Amniotic epithelial cell (primary cell): ENCODE measurements at regions not wholly inside any gene's neighbourhood (a gene's known extent, or its start where the extent isn't known, plus 50 kb on each side); places are given as distances from the start of the nearest gene placed in this dataset.
A peak's percentile ranks its signal among the peaks of the same experiment; 100 is the strongest.

Experiments used
- DNase-seq: peaks from one replicate; pipeline ENCODE4 v3.0.0-alpha.2; 2010; ENCODE audit warnings: low read depth

DNA sequence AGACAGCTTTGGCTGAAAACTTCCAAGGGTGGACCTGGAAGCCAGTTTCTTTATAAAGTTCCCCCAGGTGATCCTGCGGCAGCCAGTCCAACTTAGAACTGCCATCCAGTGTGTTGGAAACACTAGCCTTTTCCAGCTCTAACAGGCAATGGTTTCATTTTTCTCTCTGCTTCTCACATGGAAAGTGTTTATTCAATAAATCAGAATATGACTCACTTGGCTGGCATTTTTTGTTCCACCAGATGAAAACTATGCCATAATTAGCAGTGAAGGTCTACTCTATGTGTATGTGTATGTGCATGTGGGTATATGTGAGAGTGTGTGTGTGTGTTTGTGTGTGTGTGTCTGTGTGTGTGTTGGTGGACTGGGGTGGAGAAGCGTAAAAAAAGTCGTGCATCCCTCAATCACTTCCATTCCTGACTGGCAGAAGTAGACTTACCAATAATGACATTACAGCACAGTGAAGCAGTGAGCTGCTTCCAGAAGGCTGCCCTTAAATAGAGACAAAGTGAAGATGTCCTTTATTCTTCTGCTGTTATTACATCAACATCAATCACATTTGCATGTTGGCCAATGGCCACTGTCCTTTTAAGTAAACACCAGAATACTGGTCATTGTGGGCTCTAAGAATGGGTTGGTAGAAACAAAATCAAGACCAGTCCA, 90.9 kb upstream of the SETBP1 start:
- peak; percentile 78 for DNase-seq

GRCh38 chr18:44590956-44591670, 89.6 kb upstream of the SETBP1 start:
- no peak for DNase-seq

DNA sequence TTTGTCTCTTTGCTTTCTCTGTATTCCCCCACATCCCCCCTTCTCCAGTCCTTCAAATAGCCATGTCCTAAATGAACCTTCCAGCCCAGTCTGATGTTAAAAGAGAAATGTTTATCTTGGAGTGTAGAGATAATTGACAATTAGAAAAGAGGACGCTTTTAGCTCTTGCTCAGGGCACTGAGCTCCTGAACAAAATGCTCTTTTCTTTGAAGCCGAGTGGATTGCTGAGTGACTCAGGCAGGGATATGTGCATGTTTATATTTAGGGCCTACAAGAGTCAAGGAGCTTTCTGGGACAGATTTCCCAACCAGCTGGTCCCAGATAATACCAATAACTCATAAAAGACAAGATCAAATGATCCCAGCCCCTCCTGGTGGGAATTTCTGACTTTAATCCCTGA, 88.0 kb upstream of the SETBP1 start:
- peak; percentile 60 for DNase-seq

DNA sequence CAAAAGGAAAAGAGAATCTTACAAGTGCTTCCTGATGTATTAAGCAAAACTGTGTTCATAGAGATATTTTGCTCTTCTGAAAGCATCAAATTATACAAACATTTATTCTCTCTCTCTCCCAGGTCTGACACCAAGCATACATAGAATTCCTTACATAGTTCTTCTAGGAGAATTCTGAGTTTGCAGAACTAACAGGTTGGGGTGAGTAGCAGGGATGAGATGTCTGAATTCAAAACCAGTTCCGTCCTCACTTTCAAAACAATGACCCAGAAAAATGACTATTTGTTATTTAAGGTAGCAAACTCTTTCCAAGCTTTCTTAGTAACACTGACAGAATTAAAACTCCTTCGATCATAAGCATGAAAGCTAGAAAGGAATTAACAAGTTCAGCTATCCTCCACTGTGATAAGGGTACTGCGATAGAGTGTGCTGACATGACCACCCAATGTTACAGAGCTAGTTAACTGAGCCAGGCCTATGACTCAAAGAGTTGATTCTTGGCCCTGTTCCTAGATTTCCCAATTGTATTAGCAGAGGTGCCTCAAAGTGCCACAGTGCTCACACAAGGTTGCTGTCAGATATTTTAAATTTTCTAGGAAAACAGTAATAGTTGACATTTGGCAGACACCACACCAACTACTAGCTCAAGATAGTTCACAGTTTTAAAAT, 85.8 kb upstream of the SETBP1 start:
- DNase-seq, result peak; percentile 70

DNA sequence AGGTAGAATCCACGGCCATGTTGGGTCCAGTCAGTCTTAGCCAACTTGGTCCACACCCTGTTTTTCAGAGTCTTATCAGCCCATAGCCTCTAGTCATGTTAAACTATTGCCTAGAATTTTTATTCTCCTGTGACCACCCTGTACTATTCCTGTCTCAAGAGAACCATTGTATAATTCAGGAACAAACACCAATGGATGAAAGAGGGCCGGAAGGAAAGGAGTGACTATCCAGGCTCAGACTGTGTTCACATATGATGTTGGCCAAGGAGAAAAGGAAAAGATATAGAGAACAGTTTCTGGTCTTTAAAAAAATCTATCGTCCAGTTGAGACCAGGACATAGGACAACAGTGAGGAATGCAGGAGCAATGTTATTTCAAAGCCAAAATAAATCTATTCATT, 82.9 kb upstream of the SETBP1 start:
- no peak for DNase-seq

DNA sequence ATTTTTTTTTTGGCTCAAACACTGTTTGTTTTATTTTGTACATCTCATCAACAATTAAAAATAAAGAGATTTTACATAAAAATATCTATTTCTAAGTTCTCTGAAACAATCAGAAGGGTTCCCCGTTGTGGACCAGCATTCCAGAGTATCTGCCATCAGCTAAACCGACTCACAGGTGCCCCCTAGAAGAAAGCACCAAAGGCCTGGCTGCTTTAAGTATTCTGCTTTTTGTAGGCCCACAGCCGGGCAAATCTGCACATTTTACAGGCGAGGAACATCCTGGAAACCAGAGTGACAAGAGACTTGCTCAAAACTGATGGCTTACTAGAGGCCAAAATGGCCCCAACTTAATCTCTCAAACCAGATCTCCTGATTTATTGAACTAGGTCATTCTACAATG, 82.2 kb upstream of the SETBP1 start:
- DNase-seq, result no peak

GRCh38 chr18:44599412-44599811, 81.3 kb upstream of the SETBP1 start:
- no peak for DNase-seq

DNA sequence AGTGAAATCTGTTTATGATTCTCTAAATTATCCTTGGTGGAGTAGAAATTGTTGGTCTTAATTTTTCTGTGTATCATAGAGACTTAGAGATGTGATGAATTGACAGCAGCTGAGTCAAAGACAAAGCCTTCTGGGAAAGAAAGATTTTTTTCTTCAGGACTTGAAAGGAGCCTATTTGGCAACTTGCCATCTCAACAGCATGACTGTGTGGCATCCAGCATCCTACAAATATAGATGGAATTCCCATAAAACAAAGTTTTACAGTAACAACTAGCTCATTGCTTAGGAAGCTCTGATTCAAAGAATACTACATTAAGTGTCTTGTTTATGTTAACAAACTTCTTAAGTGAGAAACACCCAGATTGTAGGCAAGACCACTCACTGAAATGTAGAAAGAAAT, 79.2 kb upstream of the SETBP1 start:
- DNase-seq, result peak; percentile 59

DNA sequence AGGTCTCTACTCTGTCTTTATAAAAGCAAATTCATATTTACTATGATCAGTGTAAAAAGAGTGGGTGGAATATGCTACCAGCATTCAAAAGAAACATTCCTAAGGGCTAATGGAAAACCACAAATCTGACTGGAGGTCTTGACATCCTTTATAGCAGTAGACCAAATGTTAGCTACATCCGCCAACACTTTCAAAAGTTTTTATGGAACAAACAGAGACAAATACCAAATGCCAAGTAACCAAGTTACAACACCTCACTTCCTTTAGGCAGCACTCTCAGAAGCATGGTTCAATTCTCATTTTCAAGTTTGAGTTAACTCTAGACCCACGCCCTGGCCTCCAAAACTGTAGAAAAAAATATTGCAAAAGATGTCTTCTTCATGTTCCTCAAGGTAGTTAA, 78.3 kb upstream of the SETBP1 start:
- peak; percentile 48 for DNase-seq

DNA sequence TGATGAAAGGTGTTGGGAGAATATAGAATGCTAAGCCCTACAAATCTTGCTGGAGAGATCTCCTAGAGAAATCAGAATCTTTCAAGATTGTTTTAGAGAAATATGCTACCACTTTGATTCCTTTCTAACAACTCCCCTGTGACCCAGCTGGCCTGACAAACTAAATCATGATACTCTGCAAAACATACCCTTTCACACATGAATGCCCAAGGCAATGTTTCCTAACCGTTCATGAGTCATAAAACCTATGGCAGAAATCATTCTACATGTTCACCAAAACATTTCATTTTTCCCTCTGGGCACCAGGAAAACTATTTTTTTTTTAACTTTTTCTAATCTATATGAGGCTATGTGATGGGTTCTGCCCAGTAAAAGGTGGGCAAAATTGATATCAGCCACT, 77.8 kb upstream of the SETBP1 start:
- peak; percentile 12 for DNase-seq

DNA sequence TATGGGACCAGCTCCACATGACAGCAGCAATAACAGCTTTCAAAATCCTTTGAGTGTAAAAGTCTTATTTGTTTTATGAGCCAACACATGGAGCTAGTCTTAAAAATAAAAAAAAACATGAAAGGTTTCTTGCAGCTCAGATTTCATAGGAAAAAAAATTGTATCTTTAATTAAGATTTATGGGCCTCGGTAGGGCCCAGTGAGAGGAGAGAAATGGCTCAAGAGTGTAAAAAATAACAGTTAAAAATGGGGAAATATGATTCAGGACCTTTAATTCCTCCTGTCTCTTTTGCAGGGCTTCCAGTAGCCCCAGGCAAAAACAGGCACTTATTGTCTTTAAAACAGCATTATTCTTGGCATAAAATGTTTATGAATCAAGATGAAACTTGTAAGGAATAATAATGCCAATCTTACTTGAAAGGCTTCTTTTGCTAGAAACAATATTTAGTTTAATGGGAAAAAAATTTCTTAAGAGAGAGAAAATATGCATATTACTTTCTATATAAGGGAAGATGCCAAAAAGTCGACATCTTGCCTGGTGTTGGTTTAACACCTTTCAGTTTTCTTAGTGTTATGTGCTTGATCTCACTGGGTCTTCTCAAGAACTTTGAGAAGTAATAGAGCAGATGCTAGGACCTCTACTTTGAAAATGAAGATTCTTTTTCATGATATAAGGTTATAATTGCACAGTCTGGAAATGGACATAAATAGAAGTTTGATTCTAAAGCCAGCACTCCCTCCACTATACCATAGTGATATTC, 71.3 kb upstream of the SETBP1 start:
- DNase-seq, result no peak

DNA sequence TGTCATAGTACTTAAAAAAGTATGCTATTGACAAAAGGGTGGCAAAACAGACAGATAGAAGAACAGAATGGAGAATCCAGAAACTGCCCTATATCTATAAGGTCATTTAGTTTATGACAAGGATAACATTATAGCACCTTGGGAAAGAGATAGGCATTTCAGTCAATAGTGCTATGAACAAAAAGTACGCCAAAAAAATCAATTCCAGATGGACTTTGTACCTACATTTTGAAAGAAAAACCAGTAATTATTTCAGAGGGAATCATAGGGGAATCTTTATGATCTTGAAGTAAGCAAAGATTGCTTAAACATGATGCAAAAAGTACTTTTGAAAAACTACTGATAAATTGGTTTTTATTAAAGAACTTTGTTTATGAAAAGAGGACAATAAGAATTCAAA, 59.9 kb upstream of the SETBP1 start:
- DNase-seq, result no peak

DNA sequence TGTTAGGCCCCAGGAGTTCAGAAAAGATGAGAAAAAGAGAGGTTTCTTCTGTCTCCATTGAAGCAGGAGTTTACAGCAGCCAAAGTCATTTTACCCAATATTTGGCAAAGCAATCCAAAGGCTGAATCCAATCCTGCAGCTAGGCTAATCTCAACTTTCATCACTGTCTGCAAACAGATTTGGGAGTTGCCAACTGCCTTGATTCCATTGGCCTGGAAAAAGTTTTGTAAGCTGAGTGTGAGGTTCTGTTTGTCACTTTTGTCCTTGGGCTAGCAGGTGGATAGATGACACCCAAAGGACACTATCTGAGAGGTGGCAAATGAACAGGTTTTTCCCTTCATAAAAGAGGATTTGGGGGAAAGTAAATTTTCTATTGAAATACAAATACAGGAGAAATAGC, 56.6 kb upstream of the SETBP1 start:
- DNase-seq, result no peak

- DNase-seq, result no peak
These were observed 55.3 kb upstream of the SETBP1 start for GRCh38 chr18:44625386-44625785.

GRCh38 chr18:44626236-44626635, 54.5 kb upstream of the SETBP1 start:
- DNase-seq, result no peak

DNA sequence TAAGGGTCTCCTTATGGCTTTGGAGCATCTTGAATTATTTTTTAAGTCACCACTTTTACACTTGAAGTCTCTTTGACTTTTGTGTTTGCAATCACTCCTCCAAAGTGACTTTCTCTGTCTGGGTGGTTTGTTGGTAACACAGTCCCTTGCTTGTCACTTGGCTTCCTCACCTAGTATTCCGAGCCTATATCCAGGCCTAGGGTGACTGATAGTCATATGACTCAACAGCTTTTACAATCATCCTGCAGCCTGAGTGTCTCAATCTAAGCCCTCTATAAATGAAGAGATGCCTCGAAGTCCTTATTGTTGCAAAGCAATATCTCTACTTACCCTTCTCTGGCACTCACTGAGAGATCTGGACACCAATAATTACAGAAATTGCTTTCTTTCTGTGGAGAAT, 53.9 kb upstream of the SETBP1 start:
- no peak for DNase-seq

DNA sequence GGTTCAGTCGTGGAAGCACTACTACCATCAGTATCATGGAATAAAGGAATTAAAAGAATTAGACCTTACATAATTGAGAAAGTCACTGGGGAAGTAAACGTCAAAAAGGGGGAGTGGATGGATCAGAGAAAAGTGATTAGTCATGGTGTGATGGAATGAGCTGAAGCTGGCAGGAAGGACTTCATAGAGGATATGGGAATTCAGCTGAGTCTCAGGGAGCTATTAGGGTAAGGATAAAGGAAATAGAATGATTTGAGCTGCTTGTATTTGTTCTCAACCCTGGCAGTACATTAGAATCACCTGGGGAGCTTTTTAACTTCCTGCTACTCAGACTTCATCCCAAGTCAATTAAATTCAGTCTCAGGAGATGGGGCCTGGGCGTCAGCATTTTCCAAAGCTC, 53.4 kb upstream of the SETBP1 start:
- peak; percentile 19 for DNase-seq

DNA sequence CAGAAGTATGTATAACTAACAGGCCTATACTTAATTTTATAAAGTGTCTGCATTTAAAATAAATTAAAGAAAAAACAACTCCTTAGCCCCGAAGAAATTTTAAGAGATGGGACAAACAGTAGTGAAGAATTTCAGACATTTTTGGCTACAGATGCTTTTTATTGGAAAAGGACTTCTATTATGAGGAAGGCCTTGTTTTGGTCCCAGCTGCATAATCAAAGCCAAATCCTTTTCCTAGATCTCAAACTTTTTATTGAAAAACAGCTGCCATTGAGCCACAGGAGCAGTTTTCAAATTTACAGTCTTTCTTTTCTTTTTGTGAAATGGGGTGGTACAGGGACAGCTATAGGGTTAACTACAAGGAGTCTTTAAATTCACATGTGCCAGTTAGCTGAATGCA, 51.3 kb upstream of the SETBP1 start:
- DNase-seq, result no peak

DNA sequence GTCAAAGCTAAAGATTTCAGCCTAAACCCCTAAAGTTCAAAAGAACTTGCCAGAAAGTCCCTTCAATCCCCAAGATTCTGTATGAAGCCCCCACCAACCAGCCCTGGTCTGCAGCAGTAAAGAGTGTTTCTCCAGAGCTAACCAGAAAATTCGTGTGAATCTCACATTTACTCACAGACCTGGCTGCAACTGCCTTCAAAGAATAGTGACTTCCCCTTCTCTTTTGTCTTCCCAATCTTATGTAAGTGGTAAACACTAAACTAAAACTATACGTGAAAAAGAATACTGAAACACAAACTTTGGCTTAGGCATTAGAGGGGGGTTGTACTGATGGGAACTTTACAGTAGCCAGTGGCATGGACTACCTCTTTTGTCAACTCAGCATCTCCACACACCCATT, 50.6 kb upstream of the SETBP1 start:
- DNase-seq, result no peak
